GM23338 (cell line): ENCODE measurements at regions not wholly inside any gene's neighbourhood (a gene's known extent, or its start where the extent isn't known, plus 50 kb on each side); places are given as distances from the start of the nearest gene placed in this dataset.
A peak's percentile ranks its signal among the peaks of the same experiment; 100 is the strongest.

ENCODE experiments used
- ATAC-seq: fragments of 200-7000 bp; cut with Tn5 transposase; 3 replicates; pipeline ENCODE4 v1.9.1; 2020
- DNase-seq: peaks from one replicate; pipeline ENCODE4 v3.0.0-alpha.2; 2015; ENCODE audit warnings: low spot score
- H2AFZ ChIP-seq: fragments of 200-600 bp; sonication (generic); 2 replicates; pipeline ENCODE4 v1.8.0; 2016; ENCODE audit warnings: antibody characterized with exemption, mild to moderate bottlenecking, moderate library complexity
- H3F3A ChIP-seq: fragments of 200-600 bp; sonication (generic); replicated peaks from 2 replicates; pipeline ENCODE4 v1.8.0; 2017; ENCODE audit warnings: antibody characterized with exemption, mixed run types, low read depth
- H3K27ac ChIP-seq: fragments of 200-600 bp; sonication (generic); 2 replicates; pipeline ENCODE4 v1.6.1; 2016; ENCODE audit warnings: low read depth
- H3K27me3 ChIP-seq: fragments of 200-600 bp; sonication (generic); 2 replicates; pipeline ENCODE4 v1.8.0; 2016; ENCODE audit warnings: mild to moderate bottlenecking, mixed run types, moderate library complexity; ENCODE audit not compliant: insufficient read depth
- H3K36me3 ChIP-seq: fragments of 200-600 bp; sonication (generic); 2 replicates; pipeline ENCODE4 v1.8.0; 2016; ENCODE audit warnings: mild to moderate bottlenecking; ENCODE audit not compliant: insufficient read depth
- H3K4me1 ChIP-seq: fragments of 200-600 bp; sonication (generic); 2 replicates; pipeline ENCODE4 v1.8.0; 2016; ENCODE audit warnings: mild to moderate bottlenecking, moderate library complexity; ENCODE audit not compliant: insufficient read depth
- H3K4me2 ChIP-seq: fragments of 200-600 bp; sonication (generic); 2 replicates; pipeline ENCODE4 v1.7.1; 2017; ENCODE audit warnings: mixed run types
- H3K4me3 ChIP-seq: fragments of 200-600 bp; sonication (generic); 2 replicates; pipeline ENCODE4 v1.6.1; 2016; ENCODE audit warnings: mixed run types
- H3K79me2 ChIP-seq: fragments of 200-600 bp; sonication (generic); replicated peaks from 2 replicates; pipeline ENCODE4 v1.8.0; 2017; ENCODE audit warnings: mild to moderate bottlenecking; ENCODE audit not compliant: insufficient read depth
- H3K9me2 ChIP-seq: fragments of 200-600 bp; sonication (generic); 2 replicates; pipeline ENCODE4 v1.8.0; 2017; ENCODE audit not compliant: insufficient read depth
- H4K20me1 ChIP-seq: fragments of 200-600 bp; sonication (generic); replicated peaks from 2 replicates; pipeline ENCODE4 v1.8.0; 2017; ENCODE audit warnings: mild to moderate bottlenecking; ENCODE audit not compliant: insufficient read depth
- H3K27ac Mint-ChIP-seq: 2 replicates; pipeline ENCODE4 v1.8.0; 2020; ENCODE audit warnings: inconsistent platforms, mild to moderate bottlenecking, moderate library complexity, mixed read lengths
- H3K27me3 Mint-ChIP-seq: 3 replicates; pipeline ENCODE4 v1.8.0; 2022; ENCODE audit warnings: low read depth, mild to moderate bottlenecking, moderate library complexity, mixed read lengths, inconsistent platforms; ENCODE audit not compliant: insufficient read depth, poor library complexity
- H3K36me3 Mint-ChIP-seq: 3 replicates; pipeline ENCODE4 v1.8.0; 2021; ENCODE audit warnings: low read depth, mild to moderate bottlenecking, inconsistent platforms, moderate library complexity, mixed read lengths
- H3K4me1 Mint-ChIP-seq: 3 replicates; pipeline ENCODE4 v1.8.0; 2020; ENCODE audit warnings: mild to moderate bottlenecking, inconsistent platforms, mixed read lengths
- H3K4me3 Mint-ChIP-seq: 3 replicates; pipeline ENCODE4 v1.8.0; 2021; ENCODE audit warnings: moderate library complexity, mild to moderate bottlenecking, inconsistent platforms, mixed read lengths
- H3K9me3 Mint-ChIP-seq: 3 replicates; pipeline ENCODE4 v1.8.0; 2020; ENCODE audit warnings: moderate library complexity, mild to moderate bottlenecking, inconsistent platforms, mixed read lengths
- EZH2 ChIP-seq: fragments of 200-600 bp; sonication (generic); IDR thresholded peaks from one replicate; pipeline ENCODE4 v1.8.0; 2017; ENCODE audit warnings: antibody characterized with exemption, mild to moderate bottlenecking, low read depth; ENCODE audit not compliant: unreplicated experiment
- EZH2phosphoT487 ChIP-seq: fragments of 200-600 bp; sonication (generic); IDR thresholded peaks from one replicate; pipeline ENCODE4 v1.8.1; 2018; ENCODE audit warnings: antibody characterized with exemption; ENCODE audit not compliant: unreplicated experiment
- JUNB ChIP-seq: IDR thresholded peaks from one replicate; pipeline ENCODE4 v1.6.1; 2016; ENCODE audit warnings: antibody characterized with exemption; ENCODE audit not compliant: unreplicated experiment
- NANOG ChIP-seq: IDR thresholded peaks from 2 replicates; pipeline ENCODE4 v1.6.1; 2016; ENCODE audit warnings: antibody characterized with exemption, borderline replicate concordance
- POLR2AphosphoS5 ChIP-seq: IDR thresholded peaks from 2 replicates; pipeline ENCODE4 v1.6.1; 2016; ENCODE audit warnings: antibody characterized with exemption, low read depth
- STAT1 ChIP-seq: IDR thresholded peaks from one replicate; pipeline ENCODE4 v1.6.1; 2016; ENCODE audit warnings: antibody characterized with exemption; ENCODE audit not compliant: unreplicated experiment
- ZNF114 ChIP-seq: fragments of 250-450 bp; sonication (Bioruptor Pico); IDR thresholded peaks from 2 replicates; pipeline ENCODE4 v1.5.0; 2020; ENCODE audit warnings: mild to moderate bottlenecking, moderate library complexity
- ZNF331 ChIP-seq: fragments of 250-450 bp; sonication (Bioruptor Pico); IDR thresholded peaks from 2 replicates; pipeline ENCODE4 v1.5.0; 2020; ENCODE audit warnings: low read depth, mild to moderate bottlenecking, moderate library complexity
- TF ChIP-seq, protein P1 (sequence below): IDR thresholded peaks from one replicate; pipeline ENCODE4 v1.6.1; 2018; ENCODE audit warnings: antibody characterized with exemption; ENCODE audit not compliant: unreplicated experiment
- TF ChIP-seq, protein P2 (sequence below): fragments of 250-450 bp; sonication (Bioruptor Pico); IDR thresholded peaks from 2 replicates; pipeline ENCODE4 v1.5.0; 2020; ENCODE audit warnings: mild to moderate bottlenecking, moderate library complexity
- TF ChIP-seq, protein P3 (sequence below), 2 experiments: fragments of 200-600 bp in 1 of 2; sonication (generic) in 1 of 2; conservative IDR thresholded peaks; 2 replicates each; pipeline versions ENCODE4 v1.5.1 to v1.6.1; 2016 to 2017; ENCODE audit warnings: antibody characterized with exemption in 2 of 2, low read depth in 2 of 2, mild to moderate bottlenecking in 2 of 2, moderate library complexity in 1 of 2

- Mint-ChIP-seq H3K27ac (peak overlapping the region; percentile 72; the same call in 1 of the 2 replicates), H3K4me1 (peaks cover 46% of the 10 kb centered on the region), H3K4me3 (no peak overlapping the region), H3K27me3 (peaks cover 5% of the 10 kb centered on the region), H3K36me3 (no peaks in the 10 kb centered on the region), H3K9me3 (0 out of 3 replicates have a peak, but pooled peaks cover 2% of the 10 kb centered on the region)
- ATAC-seq (peak; percentile 19), DNase-seq (peak; percentile 42)
- Histone ChIP-seq H3K4me1 (peaks cover 32% of the 10 kb centered on the region), H3K27me3 (no peaks in the 10 kb centered on the region), H3K9me2 (no peaks in the 10 kb centered on the region), H4K20me1 (no peaks in the 10 kb centered on the region), H3F3A (peaks cover 9% of the 10 kb centered on the region; the same call in 1 of the 2 replicates), H3K79me2 (no peaks in the 10 kb centered on the region), H3K4me2 (peak overlapping the region; percentile 24; the same call in 1 of the 2 replicates), H2AFZ (no peak overlapping the region), H3K36me3 (no peaks in the 10 kb centered on the region), H3K27ac (0 out of 2 replicates have a peak overlapping the region, but pooled peaks have one; percentile 66), H3K4me3 (no peak overlapping the region)
- TF ChIP-seq EZH2phosphoT487 (no peak), STAT1 (no peak), JUNB (no peak), NANOG (no peak), POLR2AphosphoS5 (no peak), ZNF331 (CRISPR knock-in tag) (no peak), EZH2 (no peak), ZNF114 (CRISPR knock-in tag) (no peak)
- TF ChIP-seq, protein P1, sequence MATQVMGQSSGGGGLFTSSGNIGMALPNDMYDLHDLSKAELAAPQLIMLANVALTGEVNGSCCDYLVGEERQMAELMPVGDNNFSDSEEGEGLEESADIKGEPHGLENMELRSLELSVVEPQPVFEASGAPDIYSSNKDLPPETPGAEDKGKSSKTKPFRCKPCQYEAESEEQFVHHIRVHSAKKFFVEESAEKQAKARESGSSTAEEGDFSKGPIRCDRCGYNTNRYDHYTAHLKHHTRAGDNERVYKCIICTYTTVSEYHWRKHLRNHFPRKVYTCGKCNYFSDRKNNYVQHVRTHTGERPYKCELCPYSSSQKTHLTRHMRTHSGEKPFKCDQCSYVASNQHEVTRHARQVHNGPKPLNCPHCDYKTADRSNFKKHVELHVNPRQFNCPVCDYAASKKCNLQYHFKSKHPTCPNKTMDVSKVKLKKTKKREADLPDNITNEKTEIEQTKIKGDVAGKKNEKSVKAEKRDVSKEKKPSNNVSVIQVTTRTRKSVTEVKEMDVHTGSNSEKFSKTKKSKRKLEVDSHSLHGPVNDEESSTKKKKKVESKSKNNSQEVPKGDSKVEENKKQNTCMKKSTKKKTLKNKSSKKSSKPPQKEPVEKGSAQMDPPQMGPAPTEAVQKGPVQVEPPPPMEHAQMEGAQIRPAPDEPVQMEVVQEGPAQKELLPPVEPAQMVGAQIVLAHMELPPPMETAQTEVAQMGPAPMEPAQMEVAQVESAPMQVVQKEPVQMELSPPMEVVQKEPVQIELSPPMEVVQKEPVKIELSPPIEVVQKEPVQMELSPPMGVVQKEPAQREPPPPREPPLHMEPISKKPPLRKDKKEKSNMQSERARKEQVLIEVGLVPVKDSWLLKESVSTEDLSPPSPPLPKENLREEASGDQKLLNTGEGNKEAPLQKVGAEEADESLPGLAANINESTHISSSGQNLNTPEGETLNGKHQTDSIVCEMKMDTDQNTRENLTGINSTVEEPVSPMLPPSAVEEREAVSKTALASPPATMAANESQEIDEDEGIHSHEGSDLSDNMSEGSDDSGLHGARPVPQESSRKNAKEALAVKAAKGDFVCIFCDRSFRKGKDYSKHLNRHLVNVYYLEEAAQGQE: no peak
- TF ChIP-seq, protein P2, sequence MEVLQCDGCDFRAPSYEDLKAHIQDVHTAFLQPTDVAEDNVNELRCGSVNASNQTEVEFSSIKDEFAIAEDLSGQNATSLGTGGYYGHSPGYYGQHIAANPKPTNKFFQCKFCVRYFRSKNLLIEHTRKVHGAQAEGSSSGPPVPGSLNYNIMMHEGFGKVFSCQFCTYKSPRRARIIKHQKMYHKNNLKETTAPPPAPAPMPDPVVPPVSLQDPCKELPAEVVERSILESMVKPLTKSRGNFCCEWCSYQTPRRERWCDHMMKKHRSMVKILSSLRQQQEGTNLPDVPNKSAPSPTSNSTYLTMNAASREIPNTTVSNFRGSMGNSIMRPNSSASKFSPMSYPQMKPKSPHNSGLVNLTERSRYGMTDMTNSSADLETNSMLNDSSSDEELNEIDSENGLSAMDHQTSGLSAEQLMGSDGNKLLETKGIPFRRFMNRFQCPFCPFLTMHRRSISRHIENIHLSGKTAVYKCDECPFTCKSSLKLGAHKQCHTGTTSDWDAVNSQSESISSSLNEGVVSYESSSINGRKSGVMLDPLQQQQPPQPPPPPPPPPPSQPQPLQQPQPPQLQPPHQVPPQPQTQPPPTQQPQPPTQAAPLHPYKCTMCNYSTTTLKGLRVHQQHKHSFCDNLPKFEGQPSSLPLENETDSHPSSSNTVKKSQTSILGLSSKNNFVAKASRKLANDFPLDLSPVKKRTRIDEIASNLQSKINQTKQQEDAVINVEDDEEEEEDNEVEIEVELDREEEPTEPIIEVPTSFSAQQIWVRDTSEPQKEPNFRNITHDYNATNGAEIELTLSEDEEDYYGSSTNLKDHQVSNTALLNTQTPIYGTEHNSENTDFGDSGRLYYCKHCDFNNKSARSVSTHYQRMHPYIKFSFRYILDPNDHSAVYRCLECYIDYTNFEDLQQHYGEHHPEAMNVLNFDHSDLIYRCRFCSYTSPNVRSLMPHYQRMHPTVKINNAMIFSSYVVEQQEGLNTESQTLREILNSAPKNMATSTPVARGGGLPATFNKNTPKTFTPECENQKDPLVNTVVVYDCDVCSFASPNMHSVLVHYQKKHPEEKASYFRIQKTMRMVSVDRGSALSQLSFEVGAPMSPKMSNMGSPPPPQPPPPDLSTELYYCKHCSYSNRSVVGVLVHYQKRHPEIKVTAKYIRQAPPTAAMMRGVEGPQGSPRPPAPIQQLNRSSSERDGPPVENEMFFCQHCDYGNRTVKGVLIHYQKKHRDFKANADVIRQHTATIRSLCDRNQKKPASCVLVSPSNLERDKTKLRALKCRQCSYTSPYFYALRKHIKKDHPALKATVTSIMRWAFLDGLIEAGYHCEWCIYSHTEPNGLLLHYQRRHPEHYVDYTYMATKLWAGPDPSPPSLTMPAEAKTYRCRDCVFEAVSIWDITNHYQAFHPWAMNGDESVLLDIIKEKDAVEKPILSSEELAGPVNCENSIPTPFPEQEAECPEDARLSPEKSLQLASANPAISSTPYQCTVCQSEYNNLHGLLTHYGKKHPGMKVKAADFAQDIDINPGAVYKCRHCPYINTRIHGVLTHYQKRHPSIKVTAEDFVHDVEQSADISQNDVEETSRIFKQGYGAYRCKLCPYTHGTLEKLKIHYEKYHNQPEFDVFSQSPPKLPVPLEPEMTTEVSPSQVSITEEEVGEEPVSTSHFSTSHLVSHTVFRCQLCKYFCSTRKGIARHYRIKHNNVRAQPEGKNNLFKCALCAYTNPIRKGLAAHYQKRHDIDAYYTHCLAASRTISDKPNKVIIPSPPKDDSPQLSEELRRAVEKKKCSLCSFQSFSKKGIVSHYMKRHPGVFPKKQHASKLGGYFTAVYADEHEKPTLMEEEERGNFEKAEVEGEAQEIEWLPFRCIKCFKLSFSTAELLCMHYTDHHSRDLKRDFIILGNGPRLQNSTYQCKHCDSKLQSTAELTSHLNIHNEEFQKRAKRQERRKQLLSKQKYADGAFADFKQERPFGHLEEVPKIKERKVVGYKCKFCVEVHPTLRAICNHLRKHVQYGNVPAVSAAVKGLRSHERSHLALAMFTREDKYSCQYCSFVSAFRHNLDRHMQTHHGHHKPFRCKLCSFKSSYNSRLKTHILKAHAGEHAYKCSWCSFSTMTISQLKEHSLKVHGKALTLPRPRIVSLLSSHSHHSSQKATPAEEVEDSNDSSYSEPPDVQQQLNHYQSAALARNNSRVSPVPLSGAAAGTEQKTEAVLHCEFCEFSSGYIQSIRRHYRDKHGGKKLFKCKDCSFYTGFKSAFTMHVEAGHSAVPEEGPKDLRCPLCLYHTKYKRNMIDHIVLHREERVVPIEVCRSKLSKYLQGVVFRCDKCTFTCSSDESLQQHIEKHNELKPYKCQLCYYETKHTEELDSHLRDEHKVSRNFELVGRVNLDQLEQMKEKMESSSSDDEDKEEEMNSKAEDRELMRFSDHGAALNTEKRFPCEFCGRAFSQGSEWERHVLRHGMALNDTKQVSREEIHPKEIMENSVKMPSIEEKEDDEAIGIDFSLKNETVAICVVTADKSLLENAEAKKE (CRISPR knock-in tag): no peak
- TF ChIP-seq, protein P3, sequence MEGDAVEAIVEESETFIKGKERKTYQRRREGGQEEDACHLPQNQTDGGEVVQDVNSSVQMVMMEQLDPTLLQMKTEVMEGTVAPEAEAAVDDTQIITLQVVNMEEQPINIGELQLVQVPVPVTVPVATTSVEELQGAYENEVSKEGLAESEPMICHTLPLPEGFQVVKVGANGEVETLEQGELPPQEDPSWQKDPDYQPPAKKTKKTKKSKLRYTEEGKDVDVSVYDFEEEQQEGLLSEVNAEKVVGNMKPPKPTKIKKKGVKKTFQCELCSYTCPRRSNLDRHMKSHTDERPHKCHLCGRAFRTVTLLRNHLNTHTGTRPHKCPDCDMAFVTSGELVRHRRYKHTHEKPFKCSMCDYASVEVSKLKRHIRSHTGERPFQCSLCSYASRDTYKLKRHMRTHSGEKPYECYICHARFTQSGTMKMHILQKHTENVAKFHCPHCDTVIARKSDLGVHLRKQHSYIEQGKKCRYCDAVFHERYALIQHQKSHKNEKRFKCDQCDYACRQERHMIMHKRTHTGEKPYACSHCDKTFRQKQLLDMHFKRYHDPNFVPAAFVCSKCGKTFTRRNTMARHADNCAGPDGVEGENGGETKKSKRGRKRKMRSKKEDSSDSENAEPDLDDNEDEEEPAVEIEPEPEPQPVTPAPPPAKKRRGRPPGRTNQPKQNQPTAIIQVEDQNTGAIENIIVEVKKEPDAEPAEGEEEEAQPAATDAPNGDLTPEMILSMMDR (conservative IDR thresholded peaks at IDR 0.05; ENCODE audit: low read depth in 2 of 2): no peak
These were observed 62.6 kb upstream of the IGFBPL1 start for GRCh38 chr9:38486837-38487236.
